GM19351 (cell line): ENCODE measurements at regions not wholly inside any gene's neighbourhood (a gene's known extent, or its start where the extent isn't known, plus 50 kb on each side); places are given as distances from the start of the nearest gene placed in this dataset.

Experiments used
- ATAC-seq: cut with Tn5 transposase; IDR thresholded peaks from one replicate; pipeline ENCODE4 v1.9.1; 2021; ENCODE audit warnings: mild to moderate bottlenecking, moderate library complexity; ENCODE audit not compliant: unreplicated experiment

DNA sequence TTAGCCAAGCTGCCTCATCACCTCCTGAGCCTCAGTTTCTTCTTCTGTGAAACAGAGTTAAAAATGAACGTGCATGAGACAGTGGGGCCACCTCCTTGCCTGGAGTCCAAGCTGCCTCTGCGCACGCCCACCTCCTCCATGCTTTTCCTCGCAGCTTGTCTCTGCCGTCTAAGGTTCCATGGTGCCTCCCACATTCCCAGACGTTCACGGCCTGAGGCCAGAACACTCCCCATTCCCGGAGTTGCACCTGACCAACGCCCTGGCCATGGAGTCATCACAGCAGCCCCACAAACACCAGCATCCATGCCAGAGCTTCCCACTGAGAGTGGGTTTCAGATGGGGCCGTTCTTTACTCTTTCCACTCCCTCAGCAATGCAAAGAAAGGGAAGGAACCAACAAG, 183.0 kb upstream of the FOXF1 start:
- no peak for ATAC-seq

GRCh38 chr16:86330906-86331305, 179.4 kb upstream of the FOXF1 start:
- ATAC-seq = no peak

DNA sequence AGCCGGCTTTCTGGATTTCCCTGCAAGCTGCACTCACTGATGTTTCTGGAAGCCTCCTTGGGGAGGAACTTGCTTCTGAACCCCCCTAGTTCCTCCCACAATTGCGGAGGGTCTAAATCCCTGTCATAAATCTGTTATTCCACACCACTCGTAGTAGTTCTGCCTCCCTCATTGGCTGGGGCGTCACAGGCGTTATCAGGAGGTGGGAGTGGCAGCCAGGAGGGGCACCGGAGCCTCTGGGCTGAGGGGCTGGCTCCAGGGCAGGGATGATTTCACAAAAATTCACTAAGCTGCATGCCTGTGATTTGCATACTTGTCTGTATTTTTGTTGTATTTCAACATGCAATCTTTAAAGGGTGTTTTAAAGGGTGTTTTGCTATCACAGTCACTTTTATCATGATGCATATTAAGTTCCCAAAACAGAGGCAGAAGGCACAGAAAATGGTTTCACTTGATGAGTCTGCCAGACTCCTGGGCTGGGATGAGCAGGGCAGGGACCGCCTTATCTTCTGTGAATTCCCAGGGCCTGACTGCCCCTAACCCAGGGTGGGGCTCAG, 176.2 kb upstream of the FOXF1 start:
- ATAC-seq = no peak

GRCh38 chr16:86335266-86336172, 174.8 kb upstream of the FOXF1 start:
- no peak for ATAC-seq

DNA sequence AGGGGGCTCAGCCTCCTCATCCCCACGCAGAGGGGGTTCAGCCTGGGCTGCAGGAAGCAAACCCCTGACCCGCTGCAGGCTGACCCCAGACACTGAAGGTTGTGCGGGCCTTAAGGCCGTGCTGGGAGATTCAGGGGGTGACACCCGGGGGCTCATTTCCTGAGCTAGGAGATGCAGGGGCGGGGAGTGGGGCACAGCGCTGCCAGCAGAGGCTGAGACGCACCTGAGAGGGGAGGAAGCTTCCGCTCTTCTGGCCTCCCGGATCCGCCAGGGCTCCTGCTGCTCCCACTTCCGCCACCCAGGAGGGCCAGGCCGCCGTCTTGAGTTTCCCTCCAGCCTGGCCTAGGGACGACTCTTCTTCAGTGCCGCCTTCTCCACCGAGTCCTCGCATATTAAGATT, 173.2 kb upstream of the FOXF1 start:
- ATAC-seq = no peak

GRCh38 chr16:86337581-86338402, 172.5 kb upstream of the FOXF1 start:
- ATAC-seq = no peak

GRCh38 chr16:86338403-86339115, 171.8 kb upstream of the FOXF1 start:
- no peak for ATAC-seq

- no peak for ATAC-seq
Measured at GRCh38 chr16:86342161-86342834, 168.0 kb upstream of the FOXF1 start.

GRCh38 chr16:86343027-86343795, 167.1 kb upstream of the FOXF1 start:
- no peak for ATAC-seq

DNA sequence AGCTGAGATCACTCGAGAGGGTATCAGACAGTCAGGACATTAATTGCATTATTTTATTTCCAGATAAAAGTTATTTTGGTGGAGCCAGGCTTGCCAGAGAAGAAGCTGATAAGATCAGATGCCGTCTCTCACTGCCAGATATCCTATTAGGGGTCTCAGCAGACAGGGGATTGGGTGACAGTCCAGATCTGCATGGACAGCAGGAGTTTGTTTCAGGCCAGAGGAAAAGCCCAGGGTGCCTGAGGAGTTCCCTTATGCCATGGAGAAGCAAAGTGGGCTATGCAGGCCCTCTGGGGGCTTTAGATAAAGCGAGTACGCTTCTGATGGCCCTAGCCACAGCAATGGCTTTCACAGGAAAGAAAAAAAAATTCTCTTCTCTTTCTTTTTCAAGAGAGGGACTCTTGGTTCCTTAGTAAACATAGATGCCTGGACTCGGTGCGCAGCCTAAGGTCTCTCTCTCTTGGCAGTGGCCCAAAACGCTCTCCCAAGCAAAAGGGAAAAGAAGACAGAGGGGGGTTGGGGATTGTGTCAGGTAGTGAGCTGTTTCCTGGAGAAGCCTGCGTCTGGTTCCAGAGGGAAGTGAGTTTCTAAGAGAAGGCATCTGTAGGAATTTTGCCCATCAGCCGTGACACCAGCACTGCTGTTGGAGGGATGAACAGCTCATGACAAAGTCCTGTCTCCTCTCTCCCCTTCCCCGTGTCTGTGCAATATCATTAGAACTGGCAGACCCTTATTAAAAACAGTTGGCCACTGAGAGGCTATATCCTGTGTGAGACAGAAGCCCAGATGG, 166.3 kb upstream of the FOXF1 start:
- ATAC-seq = no peak

GRCh38 chr16:86344586-86344871, 165.8 kb upstream of the FOXF1 start:
- ATAC-seq = no peak

DNA sequence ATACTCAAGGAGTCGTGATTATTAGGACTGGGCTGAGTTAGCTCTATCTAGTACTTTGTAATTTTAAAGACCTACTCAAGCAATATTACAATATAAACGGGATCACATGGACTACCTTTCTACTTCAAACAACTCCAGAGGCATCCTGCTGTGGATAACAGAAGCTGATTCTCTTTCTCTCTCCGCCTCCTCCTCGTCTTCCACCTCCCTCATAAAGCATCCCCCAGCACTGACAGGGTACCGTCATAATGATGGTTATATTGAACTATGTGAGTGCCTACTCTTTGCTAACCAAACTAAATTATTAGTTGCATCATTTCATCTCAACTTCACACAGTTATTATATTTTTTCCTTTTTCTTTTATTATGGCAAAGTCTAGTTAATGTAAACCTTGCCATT, 165.4 kb upstream of the FOXF1 start:
- no peak for ATAC-seq

DNA sequence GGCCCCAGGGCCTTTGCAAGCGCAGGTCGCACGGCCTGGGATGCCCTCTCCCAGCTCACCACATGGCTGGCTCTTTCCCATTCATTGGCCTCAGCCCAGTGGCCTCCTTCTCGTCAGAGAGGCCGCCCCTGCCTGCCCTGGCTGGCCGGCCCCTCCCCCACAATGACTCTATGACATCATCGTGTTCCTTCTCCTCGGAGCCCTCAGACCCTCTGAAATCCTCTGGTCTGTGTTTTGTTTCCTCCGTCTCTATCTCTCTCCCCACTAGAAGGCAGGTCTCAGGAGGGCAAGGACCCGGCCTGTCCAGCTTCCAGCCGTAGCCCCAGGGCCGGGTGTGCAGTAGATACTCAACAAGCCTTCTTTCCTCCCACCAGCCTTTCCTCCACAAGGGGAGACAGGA, 164.8 kb upstream of the FOXF1 start:
- no peak for ATAC-seq

DNA sequence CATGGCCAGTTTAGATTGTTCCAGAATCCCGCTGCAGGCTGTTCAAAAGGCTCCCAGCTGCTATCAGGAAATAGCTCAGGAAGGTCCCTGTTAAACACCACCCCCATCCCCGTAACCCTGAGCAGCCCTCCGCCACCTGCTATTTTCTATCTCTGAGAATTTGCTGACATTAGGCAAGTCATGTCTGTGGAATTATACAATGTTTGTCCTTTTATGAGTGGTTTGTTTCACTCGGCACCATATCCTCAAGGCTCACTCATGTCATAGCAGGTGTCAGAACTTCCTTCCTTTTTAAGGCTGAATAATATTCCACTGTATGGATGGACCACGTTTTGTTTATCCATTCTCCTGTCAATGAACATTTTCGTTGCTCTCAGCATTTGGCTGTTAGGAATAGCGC, 164.3 kb upstream of the FOXF1 start:
- ATAC-seq = no peak

DNA sequence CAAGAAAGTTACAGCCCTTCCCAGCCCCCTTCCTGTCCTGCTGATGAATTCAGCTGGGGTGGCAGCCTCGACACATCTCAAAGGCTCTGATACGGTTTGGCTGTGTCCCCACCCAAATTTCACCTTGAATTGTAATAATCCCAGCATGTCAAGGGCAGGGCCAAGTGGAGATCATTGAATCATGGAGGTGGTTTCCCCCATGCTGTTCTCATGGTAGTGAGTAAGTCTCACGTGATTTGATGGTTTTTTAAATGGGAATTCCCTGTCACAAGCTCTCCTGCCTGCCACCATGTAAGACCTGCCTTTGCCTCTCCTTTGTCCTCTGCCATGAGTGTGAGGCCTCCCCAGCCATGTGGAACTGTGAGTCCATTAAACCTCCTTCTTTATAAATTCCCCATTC, 163.2 kb upstream of the FOXF1 start:
- ATAC-seq = no peak

- no peak for ATAC-seq
Measured at GRCh38 chr16:86347916-86348555, 162.3 kb upstream of the FOXF1 start.

DNA sequence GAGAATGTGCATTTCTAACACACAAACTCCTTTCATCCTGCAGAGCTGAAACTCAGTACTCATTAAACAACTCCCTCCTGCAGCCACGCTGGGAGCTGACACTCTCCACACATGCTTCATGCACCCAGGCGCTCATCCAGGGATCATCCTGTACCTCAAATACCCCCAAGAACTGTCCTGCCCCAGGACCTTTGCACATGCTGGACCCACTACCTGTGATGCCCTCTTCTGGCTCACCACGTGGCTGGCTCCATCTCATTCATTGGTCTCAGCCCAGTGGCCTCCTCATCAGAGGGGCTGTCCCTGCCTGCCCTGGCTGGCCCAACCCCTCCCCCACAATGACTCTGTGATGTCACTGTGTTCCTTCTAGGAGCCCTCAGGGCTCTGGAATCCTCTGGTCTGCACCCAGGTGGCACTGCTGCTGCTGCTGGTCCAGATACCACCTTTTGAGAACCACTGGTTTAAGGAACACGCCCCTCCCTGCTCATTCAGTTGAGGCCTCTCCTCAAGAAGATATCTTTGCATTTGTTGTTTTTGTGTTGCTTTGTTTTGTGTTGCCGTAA, 160.9 kb upstream of the FOXF1 start:
- ATAC-seq = no peak

- ATAC-seq = no peak
Measured at GRCh38 chr16:86350289-86350688, 160.0 kb upstream of the FOXF1 start.
